HG02884 (cell line): ENCODE measurements at regions not wholly inside any gene's neighbourhood (a gene's known extent, or its start where the extent isn't known, plus 50 kb on each side); places are given as distances from the start of the nearest gene placed in this dataset.

Experiments
- ATAC-seq: cut with Tn5 transposase; IDR thresholded peaks from one replicate; pipeline ENCODE4 v1.9.1; 2021; ENCODE audit warnings: mild to moderate bottlenecking, moderate library complexity; ENCODE audit not compliant: unreplicated experiment

DNA sequence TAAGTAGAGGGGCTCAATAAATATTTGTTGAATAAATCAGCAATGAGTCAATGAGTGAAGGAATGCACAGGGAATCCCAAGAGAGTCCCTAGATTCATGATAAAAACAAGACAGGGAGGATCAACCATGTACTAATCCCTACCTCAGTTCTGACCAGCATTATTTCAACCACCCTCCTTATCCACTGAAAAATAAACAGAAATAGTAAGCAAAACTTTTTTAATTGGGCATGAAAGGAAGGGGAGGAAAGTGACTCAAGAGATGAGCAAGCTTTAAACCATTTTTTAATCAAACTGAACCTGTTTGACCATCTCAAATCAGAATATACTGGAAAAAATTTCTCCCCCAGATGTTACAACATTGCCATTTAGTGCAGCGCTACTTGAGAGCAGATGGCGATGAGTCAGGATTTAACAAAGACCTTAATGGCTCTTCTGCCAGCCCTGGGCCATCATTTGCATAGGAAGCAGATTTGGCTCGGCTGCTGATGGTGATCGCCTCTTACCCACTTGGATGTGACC, 194.8 kb upstream of the SLC30A5 start:
- ATAC-seq: no peak

DNA sequence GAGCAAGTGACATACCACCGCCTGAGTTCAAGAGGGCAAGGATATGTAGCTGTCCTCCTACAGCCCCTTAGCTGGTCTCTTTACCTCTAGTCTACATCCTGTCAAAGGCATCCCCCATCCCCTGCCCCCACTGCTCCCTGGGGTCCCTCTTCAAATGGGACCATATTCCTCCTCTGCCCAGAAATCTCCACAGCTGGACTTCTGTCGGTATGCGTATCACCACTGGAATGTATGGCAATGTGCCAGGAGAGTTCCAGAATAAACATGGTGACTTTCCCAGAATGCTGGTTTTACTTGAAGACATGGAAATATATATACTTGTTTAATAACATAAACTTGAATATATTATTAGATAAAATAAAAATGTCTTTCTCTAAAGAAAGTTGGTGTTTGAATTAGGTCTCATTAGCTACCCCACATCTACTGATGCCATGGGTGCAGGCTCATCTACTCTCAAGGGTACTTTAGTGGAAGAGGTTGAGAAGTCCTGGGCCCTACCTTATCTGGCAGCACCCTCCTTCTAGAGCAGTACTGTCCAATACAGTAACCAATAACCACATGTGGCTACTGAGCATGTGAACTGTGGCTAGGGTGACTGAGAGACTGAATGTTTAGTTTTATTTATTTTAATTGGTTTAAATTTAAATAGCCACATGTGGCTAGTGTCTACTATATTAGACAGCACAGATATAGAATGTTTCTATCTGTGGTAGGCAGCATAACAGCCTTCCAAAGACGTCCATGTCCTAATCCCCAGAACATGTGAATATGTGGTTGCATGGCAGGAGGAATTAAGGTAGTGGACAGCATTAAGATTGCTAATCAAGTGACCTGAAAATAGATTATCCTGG, 181.7 kb upstream of the SLC30A5 start:
- ATAC-seq: no peak

- no peak for ATAC-seq
These were observed 178.7 kb upstream of the SLC30A5 start for GRCh38 chr5:68915079-68915478.

DNA sequence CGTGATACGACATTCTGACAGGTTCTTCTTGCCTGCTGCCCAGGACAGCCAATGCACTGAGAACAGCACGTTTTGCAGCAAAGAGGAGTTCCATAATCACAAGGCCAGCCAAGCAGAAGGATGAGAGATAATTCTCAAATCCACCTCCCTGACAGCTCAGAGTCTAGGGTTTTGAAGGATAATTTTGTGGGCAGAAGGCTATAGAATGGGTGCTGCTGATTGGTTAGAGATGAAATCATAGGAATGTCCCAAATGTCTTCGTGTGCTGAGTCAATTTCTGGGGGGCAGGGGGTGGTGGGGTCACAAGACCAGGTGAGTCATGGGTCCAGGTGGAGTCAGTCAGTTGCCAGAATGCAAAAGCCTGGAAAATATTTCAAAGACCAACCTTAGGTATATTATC, 175.5 kb upstream of the SLC30A5 start:
- no peak for ATAC-seq

GRCh38 chr5:68919988-68920490, 173.8 kb upstream of the SLC30A5 start:
- ATAC-seq: no peak

- no peak for ATAC-seq
These were observed 172.9 kb upstream of the SLC30A5 start for GRCh38 chr5:68920888-68921287.

DNA sequence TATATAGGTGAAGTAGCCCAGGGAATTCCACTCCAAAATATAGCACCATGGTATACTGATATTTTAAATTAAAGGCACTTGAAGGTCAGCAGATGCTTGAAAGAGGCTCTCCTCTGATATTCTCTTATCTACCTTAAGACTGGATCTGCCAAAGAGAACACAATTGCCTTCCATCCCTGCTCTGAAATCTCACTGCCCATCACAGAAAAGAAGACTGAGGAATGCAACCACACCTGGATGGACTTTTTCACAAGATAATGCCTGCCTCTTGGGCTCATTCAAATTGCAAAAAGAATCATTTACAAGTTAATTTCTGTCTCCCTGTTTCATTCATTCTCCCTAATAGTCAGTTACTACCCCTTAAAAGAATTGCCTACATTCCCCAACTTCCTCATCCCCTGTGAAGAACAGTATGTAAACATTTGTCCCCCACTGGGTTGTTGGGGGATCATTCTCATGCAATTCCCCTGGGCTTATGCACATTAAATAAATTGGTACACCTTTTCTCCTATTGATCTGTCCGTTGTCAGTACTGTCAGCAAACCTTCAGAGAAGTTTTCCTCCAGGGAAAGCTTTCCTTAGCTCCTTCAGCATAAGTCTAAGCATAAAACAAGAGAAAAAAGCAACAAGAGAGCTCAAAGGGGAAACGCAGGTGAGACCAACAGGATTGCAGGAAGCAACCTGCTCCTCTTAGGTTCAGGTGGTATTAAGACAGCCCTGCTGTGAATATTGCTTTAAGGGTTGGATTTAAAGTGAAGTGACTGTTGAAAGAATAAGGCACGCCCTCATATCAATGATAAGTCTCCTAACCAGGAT, 171.4 kb upstream of the SLC30A5 start:
- ATAC-seq: no peak

DNA sequence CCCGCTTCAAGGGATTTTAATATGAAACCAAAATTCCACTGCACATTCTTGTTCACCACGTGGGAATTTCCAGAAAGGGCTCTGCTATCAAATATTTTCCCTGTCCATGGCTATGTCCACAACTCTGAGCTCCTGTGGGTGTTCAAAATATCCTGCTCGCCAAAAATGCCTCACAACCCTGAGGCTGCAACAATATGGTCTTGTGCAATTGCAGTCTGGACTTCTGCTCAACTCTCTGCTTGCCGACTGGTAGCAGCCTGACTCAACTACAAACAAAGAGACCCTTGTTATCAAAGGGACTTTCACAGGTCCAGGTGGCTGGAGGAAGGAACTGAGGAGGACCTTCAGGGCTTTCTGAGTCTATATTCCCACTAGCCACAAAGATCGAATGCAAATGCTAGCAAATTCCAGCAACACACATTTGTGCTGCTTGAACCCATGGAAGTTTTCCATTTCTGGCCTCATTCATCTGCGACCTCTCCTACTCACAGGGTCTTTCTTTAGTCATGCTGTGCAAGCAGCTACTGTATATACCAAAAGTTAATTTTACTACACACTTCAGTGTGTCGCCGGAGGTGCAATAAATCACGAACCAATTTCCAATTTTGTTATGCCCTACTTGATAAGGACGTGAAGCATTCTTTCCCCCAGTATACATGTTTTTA, 169.2 kb upstream of the SLC30A5 start:
- ATAC-seq: no peak

GRCh38 chr5:68928617-68929302, 165.1 kb upstream of the SLC30A5 start:
- no peak for ATAC-seq

DNA sequence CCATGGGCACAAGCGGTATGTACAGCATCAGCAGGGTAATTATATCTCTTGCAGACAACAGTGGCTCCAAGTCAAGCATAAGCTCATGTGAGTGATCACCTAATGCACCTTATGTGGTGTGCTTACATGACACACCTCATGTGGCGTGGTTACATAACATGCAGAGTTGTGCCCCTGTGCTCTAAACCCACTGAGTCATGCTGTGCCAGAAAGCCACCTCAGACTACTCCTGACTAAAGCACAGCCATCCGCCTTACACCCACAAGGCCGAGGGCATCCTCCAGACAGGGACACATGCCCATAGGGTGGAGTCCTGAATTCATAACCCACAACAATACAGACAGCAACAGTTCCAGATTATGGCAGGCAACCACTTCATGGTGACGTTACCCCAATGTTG, 163.7 kb upstream of the SLC30A5 start:
- ATAC-seq: no peak

DNA sequence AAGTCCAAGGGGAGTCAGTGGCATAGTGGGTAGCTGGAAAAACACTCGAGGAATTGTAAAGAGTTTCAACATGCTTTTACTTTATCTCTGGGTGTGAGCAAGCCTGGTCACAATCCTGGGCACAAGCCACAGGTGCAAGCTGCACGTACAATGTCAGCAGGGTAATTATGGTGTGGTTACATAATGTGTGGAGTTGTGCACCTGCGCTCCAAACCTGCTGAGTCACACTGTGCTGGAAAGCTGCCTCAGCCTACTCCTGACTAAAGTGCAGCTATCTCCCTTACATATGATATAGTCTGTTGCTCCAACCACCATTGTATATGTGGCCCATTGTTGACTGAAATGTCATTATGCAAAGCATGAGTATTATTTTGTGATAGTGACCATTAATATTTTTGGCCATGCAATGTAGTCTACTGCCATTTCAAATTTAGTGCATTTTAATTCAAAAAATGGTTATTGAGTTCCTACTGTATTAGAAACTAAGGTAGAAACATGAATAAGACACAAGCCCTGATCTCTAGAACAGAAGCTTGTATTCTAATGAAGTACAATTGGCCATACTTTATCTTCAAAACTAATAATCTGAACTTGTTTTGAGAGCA, 160.9 kb upstream of the SLC30A5 start:
- ATAC-seq: no peak

- ATAC-seq: no peak
These were observed 151.6 kb upstream of the SLC30A5 start for GRCh38 chr5:68942169-68942568.

GRCh38 chr5:68946728-68947127, 147.1 kb upstream of the SLC30A5 start:
- no peak for ATAC-seq

GRCh38 chr5:68947986-68948385, 145.8 kb upstream of the SLC30A5 start:
- ATAC-seq: no peak

DNA sequence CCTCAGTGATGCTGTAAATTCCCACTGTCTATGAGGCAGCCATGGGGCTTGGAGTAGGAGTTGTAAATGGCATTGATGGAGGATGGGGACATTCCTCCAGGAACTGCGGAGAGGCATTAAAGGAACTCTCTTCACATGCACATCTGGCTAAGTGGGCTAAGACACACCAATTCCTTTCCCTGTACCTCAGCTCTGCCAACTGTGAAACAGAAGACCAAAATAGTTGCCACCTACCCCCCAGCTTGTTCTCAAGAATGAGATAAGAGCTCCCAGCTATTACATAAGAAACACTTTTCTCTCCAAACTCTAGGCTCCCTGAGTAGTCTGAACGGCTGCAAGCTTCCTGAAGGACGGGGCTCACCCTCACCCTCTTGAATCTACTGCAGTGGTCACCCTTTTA, 144.6 kb upstream of the SLC30A5 start:
- no peak for ATAC-seq

DNA sequence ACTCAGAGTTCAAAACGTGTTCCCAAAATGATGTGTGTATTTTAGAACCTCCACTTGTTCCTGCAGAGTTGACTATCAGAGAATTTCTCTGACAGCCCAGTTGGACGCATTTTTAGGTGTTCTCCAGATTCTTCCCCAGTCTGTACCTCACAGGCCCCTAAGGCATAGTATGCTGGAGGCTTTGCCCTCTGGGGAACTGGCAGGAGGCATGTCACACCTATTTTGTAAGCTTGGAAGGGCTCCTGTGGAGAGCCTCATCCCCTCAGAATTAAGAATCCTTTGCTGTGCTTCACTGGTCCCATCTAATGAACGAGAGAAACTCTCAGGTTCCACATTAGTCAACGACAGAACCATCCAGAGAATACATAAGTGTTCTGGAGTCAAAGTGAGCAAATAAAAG, 144.1 kb upstream of the SLC30A5 start:
- ATAC-seq: no peak

GRCh38 chr5:68950125-68950524, 143.7 kb upstream of the SLC30A5 start:
- no peak for ATAC-seq

DNA sequence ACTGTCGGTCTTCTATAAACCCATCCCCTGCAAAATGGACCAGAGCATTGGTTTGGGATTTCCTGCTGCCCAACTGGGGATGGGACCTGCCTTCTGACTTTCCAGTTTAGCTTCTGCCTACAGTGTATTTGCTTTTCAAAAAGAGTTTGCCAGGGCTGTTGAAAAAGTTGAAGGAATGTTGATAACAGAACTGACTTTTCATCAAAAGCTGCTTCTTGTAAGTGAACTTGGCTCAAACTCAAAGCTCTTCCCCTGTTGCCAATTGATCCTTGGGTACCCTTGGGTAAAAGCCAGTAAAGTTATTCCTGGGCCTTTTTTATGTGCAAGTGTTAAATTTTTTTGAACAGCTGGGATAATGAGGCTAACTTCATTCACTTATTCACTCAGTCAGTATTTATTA, 142.9 kb upstream of the SLC30A5 start:
- ATAC-seq: no peak

GRCh38 chr5:68953231-68953874, 140.5 kb upstream of the SLC30A5 start:
- no peak for ATAC-seq
